ENCODE measurements at regions not wholly inside any gene's neighbourhood (a gene's known extent, or its start where the extent isn't known, plus 50 kb on each side); places are given as distances from the start of the nearest gene placed in this dataset.

DNA sequence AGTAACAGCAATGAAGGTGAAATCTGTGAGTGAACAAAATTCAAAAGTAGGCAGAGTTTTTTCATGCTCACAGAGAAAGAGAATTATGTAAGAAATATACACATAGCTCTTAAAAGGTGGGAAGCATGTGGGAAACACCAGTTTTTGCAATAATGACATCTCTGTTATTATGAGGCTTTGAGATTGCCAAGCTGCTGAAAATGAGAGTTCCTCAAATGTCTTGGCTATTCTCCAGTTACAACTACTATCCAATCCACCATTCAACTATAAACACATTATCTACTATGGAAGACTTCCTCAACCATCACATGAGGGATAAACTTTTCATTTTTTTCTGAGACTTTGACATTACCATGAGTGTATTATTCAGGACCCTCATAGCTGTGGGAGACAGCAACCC lies 420.8 kb upstream of the ACTBL2 start:
- no peak for DNase-seq (ENCODE audit: low read depth)
- H3K4me3 ChIP-seq (ENCODE audit: low read depth, low read length): no peak overlapping the region
- TF ChIP-seq, protein P1, sequence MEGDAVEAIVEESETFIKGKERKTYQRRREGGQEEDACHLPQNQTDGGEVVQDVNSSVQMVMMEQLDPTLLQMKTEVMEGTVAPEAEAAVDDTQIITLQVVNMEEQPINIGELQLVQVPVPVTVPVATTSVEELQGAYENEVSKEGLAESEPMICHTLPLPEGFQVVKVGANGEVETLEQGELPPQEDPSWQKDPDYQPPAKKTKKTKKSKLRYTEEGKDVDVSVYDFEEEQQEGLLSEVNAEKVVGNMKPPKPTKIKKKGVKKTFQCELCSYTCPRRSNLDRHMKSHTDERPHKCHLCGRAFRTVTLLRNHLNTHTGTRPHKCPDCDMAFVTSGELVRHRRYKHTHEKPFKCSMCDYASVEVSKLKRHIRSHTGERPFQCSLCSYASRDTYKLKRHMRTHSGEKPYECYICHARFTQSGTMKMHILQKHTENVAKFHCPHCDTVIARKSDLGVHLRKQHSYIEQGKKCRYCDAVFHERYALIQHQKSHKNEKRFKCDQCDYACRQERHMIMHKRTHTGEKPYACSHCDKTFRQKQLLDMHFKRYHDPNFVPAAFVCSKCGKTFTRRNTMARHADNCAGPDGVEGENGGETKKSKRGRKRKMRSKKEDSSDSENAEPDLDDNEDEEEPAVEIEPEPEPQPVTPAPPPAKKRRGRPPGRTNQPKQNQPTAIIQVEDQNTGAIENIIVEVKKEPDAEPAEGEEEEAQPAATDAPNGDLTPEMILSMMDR (IDR thresholded peaks at IDR 0.05; ENCODE audit: low read depth, low read length): no peak
- TF ChIP-seq, protein P2, sequence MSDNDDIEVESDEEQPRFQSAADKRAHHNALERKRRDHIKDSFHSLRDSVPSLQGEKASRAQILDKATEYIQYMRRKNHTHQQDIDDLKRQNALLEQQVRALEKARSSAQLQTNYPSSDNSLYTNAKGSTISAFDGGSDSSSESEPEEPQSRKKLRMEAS (IDR thresholded peaks at IDR 0.05; ENCODE audit: low read depth, low read length): no peak
- TF ChIP-seq MYC (IDR thresholded peaks at IDR 0.05; ENCODE audit: low read depth, low read length): no peak
- no peak for TF ChIP-seq POLR2A (IDR thresholded peaks at IDR 0.05; ENCODE audit: extremely low read depth, insufficient read length)

DNA sequence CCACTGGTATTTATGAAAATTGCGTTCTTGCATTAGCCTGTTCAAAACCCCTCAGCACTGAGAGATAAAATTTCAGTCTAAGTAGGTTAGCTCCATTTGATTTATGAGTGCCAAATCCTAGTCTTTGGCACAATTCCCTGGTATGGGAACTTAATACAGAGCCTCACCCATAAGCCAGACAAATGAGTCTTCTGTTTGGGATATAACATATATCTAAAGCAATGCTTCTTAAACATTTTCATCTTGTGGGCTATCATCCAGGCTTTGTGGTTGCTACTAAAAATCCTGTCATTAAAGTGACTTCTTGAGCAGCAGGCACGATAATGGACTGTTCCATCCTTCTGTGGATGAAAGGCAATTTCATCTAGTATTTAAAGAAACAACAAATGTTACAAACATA lies 419.5 kb upstream of the ACTBL2 start:
- no peak for DNase-seq (ENCODE audit: low read depth)
- TF ChIP-seq, protein P2 (IDR thresholded peaks at IDR 0.05; ENCODE audit: low read depth, low read length): no peak
- TF ChIP-seq, protein P1 (IDR thresholded peaks at IDR 0.05; ENCODE audit: low read depth, low read length): no peak
- TF ChIP-seq POLR2A (IDR thresholded peaks at IDR 0.05; ENCODE audit: extremely low read depth, insufficient read length): no peak
- no peak for TF ChIP-seq MYC (IDR thresholded peaks at IDR 0.05; ENCODE audit: low read depth, low read length)

DNA sequence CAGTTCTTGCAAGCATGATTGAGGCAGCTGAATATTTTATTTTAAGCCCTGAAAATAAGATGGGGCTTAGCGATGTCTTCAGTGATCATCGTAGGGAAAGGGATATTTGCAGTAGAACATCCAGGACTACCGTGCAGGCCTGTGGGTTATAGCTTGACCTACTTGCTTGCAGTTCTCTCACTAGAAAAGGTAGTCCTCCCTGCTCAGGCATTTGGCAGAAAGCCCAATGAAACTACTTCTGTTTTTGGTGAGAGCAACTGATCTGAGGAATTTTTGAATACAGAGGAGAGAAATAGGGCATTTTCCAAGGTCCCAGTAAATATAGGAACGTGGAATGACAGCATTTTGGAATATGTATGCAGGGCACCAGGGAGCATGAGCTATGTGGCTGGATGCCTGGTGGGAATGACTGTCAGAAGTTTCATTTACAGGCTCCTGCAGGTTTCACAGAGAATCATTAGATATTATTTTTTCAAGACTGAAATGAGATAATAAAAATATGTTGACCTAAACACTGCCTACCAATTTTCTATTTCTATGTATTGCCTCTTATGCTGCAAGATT lies 417.9 kb upstream of the ACTBL2 start:
- no peak for TF ChIP-seq MYC (IDR thresholded peaks at IDR 0.05; ENCODE audit: low read depth, low read length)
- TF ChIP-seq, protein P1 (IDR thresholded peaks at IDR 0.05; ENCODE audit: low read depth, low read length): no peak
- no peak for TF ChIP-seq POLR2A (IDR thresholded peaks at IDR 0.05; ENCODE audit: extremely low read depth, insufficient read length)
- TF ChIP-seq, protein P2 (IDR thresholded peaks at IDR 0.05; ENCODE audit: low read depth, low read length): no peak
- H3K4me3 ChIP-seq (ENCODE audit: low read depth, low read length): no peak overlapping the region
- no peak for DNase-seq (ENCODE audit: low read depth)

More for the DNA sequence above, 419.5 kb upstream of the ACTBL2 start:
- H3K4me3 ChIP-seq (ENCODE audit: low read depth, low read length): no peak overlapping the region

DNA sequence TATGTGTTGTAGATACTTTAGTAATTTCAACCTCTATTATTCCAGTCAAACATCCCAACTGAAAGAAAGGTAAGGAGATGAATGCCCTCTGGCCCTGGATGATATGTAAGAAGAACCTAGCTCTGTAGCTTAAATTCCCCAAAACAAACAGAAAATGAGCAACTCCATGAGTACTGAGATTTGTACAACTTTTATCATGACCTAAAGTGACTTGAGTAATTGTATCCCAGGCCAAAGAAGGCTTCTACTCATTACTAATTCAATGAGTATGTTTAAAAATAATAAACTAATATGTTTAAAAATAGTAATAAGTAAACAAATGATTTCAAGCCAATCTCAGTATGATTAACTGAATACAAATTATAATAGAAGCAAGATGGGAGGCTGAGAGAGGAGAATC lies 414.0 kb upstream of the ACTBL2 start:
- H3K4me3 ChIP-seq (ENCODE audit: low read depth, low read length): no peak overlapping the region
- no peak for DNase-seq (ENCODE audit: low read depth)
- TF ChIP-seq, protein P2 (IDR thresholded peaks at IDR 0.05; ENCODE audit: low read depth, low read length): no peak
- TF ChIP-seq MYC (IDR thresholded peaks at IDR 0.05; ENCODE audit: low read depth, low read length) (no peak), POLR2A (IDR thresholded peaks at IDR 0.05; ENCODE audit: extremely low read depth, insufficient read length) (no peak)
- TF ChIP-seq, protein P1 (IDR thresholded peaks at IDR 0.05; ENCODE audit: low read depth, low read length): no peak

DNA sequence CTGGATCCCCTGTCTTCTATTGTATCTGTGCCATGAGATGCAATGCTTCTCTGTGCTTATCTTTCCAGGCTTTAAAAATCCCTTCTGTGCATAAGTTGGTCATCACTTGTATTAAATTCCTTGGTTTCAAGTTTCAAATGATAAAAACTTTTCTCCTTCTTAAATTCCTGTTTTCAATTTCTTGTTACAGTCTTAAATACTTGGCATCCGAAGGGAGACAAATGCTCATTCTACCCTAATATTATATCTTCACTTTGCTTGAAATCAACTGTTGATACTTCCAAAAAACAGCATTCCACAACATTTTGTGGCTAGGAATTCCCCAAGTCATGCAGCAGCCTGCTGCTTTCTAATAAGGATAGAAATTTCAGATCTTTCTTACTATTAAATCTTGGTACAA lies 413.2 kb upstream of the ACTBL2 start:
- TF ChIP-seq, protein P2 (IDR thresholded peaks at IDR 0.05; ENCODE audit: low read depth, low read length): no peak
- TF ChIP-seq, protein P1 (IDR thresholded peaks at IDR 0.05; ENCODE audit: low read depth, low read length): no peak
- no peak for TF ChIP-seq POLR2A (IDR thresholded peaks at IDR 0.05; ENCODE audit: extremely low read depth, insufficient read length)
- TF ChIP-seq MYC (IDR thresholded peaks at IDR 0.05; ENCODE audit: low read depth, low read length): no peak
- no peak overlapping the region for H3K4me3 ChIP-seq (ENCODE audit: low read depth, low read length)
- no peak for DNase-seq (ENCODE audit: low read depth)
